GM19328 (cell line): ENCODE measurements at regions not wholly inside any gene's neighbourhood (a gene's known extent, or its start where the extent isn't known, plus 50 kb on each side); places are given as distances from the start of the nearest gene placed in this dataset.

ENCODE experiments used
- ATAC-seq: cut with Tn5 transposase; IDR thresholded peaks from one replicate; pipeline ENCODE4 v1.9.1; 2021; ENCODE audit warnings: mild to moderate bottlenecking, moderate library complexity; ENCODE audit not compliant: unreplicated experiment

GRCh38 chr9:81214975-81215374, 474.4 kb downstream of the TLE1 start:
- ATAC-seq = no peak

DNA sequence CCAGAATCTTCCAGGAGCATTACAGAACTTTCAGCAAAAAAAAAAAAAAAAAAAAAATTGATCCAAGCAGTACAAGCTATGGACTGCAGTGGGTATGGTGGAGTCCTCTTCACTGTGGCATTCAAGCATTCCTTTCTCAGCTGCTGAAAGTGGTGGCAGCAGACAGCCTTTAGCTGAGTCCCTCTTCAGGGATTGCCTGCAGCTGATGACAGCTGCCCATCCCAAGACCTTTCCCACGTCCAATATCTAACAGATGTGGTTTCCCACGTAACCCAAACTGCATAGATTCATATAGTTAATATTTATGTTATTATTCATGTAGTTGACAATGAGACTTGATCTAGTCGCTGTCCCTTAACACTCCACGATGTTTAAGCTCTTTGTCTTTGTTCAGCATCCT, 475.9 kb downstream of the TLE1 start:
- no peak for ATAC-seq

- no peak for ATAC-seq
Observed at GRCh38 chr9:81211741-81212140, 477.6 kb downstream of the TLE1 start.

GRCh38 chr9:81207651-81208050, 481.7 kb downstream of the TLE1 start:
- ATAC-seq = no peak

DNA sequence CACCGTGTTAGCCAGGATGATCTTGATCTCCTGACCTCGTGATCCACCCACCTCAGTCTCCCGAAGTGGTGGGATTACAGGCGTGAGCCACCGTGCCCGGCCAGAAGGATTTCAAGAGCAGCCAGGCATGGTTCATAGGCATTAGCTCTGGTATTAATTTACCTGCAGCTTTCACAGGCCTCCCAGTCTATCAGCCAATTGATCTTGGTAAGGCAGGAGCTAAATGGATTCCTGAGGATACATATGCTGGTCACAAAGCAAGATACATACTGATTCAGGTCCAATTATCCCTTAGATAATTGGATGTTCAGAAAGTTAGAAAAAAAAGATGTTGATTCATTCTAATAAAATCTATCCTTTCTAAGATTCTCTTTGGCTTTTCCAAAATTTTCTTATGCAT, 487.1 kb downstream of the TLE1 start:
- ATAC-seq = no peak

DNA sequence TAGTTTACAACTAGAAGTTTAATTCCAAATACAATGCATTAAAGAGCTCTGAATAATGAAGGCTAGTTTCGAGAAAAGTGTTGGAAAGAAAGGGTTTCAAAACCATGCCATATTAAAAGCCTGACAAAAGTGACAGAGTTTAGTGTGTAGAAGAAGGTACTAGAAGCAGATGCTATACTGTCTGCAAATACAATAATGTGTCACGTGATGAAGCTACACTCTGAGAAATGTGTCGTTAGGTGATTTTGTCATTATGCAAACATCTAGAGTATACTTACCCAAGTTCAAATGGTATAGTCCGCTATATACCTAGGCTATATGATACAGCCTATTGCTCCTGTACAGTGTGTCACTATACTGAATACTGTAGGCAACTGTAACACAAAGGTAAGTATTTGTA, 494.1 kb downstream of the TLE1 start:
- ATAC-seq = no peak

DNA sequence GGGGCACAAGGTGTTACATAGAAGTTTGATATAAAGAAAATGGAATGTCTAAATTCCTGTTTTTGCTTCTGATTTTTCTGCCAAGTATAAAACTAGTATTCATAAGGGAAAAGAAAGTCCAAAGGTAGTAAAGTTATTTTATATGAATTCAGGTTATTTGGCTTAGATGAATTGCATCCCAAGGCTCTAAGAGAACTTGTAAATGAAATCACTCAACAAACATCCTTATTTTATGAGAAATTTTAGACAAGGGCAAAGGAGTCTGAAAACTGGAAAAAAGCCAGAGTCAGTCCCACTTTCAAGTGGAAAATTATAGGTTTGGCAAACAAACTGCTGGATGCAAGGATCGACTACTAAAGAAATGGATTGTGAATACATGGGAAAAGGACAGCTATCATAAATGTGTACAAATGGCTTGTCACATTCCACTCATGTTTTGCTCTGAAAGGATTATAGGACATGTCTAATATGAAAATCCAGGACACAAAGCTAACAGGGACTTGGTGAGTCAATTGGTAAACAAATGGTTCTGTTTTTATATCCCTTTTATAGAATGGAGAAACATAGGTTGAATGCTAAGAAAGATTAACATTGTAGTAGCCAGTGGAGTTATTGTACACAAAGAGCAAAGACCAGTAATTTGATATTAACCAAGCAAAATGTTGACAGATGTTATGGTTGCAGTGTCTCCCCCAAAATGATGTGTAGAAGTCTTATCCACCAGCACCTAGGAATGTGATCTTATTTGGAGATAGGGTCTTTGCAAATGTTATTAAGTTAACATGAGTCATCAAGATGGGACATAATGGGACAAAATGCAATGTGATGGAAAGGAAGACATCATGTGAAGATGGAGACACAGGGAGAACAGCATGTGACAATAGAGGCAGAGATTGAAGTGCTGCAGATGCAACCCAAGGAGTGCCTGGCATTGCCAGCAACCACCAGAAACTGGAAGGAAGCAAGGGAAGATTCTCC, 495.7 kb downstream of the TLE1 start:
- ATAC-seq = no peak

DNA sequence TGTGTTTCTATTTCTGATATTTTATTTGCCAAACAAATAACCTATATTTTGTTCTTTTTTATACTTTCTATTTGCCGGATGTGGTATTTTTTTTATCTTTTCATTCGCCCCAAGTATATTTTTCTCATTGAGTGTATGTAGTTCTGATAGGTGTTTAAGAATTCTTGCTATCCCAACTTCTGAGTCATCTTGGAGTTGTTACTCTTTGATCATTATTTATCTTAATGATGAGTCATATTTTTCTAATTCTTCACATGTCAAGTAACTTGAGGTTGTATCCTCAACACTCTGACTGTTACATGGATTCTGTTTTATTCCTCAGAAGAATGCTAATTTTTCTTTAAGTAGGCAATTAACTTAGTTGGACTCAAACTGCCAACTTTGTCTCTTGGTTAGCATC, 498.1 kb downstream of the TLE1 start:
- no peak for ATAC-seq

GRCh38 chr9:81190659-81191058, 498.7 kb downstream of the TLE1 start:
- no peak for ATAC-seq

GRCh38 chr9:81183761-81184160, 505.6 kb downstream of the TLE1 start:
- ATAC-seq = no peak

GRCh38 chr9:81182431-81182830, 506.9 kb downstream of the TLE1 start:
- ATAC-seq = no peak

DNA sequence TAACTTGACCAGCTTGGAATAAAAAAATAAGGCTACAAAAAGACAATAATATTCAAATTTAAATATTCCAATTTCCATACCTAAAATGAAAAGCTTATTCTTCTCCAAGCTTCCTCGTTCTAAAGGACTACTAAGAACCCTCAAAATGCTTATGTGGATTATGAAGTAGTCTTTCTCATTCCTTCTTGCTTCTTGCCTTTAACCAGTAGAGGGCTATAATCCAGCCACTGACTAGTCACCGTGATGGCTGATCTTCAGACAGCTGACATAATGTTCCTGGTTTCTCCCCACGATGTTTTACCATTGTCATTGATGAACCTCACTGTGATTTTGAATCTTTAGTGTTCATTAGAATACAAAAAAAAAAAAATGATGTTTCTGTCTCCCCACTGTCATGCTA, 515.3 kb downstream of the TLE1 start:
- ATAC-seq = no peak

DNA sequence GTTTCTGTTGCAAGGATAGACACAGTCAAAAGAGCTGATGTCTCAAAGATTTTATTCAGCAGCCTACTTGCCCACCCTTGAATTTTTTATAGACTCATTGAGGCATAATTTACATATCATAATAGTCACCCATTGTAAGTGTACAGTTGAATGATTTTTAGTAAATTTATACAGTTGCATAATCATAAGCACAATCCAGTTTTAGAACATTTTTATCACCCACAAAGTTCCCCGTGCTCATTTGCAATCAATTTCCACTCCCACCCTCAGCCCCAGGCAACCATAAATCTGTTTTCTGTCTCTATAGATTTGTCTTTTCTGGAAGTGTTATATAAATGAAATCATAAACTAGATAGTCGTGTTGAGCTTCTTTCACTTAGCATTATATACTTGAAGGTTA, 517.7 kb downstream of the TLE1 start:
- no peak for ATAC-seq

DNA sequence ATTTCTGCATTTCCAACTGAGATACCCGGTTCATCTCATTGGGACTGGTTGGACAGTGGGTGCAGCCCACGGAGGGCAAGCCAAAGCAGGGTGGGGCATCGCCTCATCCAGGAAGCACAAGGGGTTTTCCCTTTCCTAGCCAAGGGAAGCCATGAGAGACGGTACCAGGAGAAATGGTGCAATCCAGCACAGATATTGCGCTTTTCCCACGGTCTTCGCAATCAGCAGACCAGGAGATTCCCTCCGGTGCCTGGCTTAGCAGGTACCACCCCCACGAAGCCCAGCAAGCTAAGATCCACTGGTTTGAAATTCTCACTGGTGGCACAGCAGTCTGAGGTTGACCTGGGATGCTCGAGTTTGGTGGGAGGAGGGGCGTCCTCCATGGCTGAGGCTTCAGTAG, 527.0 kb downstream of the TLE1 start:
- no peak for ATAC-seq

GRCh38 chr9:81156381-81156780, 533.0 kb downstream of the TLE1 start:
- ATAC-seq = no peak

- ATAC-seq = no peak
Observed at GRCh38 chr9:81150016-81150625, 539.2 kb downstream of the TLE1 start.

DNA sequence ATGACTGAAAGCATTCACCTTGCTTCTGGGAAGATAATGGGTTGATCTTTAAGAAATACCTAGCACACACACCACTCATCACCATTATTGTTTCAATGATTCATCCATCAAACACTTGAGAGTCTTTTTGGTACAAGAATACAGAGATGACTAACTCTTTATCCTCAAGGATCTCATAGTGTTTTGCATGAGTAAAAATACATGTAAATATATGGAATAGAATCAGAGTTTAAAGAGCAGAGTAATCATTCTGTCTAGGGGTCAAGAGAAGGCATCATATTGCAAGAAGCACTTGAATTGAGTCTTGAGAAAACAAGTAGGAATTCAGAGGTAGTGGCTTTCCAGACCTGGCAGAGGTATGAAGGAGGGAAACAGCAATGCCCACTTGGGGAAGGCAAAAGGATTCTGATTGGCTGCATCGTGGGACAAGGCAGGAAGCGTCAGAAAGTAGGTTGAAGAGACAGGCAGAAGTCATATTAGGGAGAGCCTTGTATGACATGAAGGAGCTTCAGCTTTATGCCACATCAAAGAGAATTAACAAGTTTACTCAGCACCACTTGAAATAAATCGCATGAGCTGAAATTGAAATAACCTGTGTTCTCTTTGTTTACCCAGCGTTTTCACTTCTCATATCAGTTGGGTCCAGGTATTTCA, 542.5 kb downstream of the TLE1 start:
- ATAC-seq = no peak

DNA sequence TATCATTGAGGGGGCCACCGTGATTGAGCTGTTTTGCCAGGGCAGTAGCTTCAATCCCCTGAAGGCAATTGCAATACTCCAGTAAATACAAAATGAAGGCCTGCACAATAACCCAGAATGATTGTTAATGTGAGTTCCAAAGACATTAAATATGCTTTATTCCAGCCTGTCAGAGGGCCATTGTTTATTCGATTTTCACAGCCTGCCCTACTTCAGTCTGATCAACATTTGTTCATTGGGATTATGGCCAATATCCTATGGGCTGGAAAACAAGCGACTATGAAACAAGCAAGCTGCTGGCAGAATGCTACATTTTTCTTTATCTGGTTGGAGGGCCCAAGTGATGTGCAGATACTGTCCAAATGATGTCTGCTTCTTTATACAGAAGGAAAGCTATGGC, 543.1 kb downstream of the TLE1 start:
- ATAC-seq = no peak

GRCh38 chr9:81145331-81145963, 543.9 kb downstream of the TLE1 start:
- ATAC-seq = no peak

DNA sequence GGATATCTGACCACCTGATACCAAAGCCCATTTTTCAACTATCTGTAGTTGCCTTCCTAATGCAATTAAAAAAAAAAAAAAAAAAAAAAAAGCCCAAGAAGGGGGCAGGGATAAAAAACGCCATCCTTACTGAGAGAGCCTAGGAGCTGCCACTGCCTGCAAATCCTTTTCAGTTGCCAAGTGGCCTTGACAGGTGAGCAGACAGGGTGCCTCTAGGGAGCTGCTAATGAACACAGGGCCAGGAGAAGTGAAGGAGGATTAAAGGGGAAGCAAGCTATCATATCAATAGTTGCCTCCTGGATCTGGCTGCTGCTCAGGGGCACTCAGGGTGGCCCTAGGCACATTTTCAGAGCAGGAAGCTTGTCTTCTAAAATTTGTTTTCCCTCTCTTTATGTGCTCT, 547.4 kb downstream of the TLE1 start:
- no peak for ATAC-seq

GRCh38 chr9:81137976-81138568, 551.3 kb downstream of the TLE1 start:
- no peak for ATAC-seq
